ENCODE measurements at regions not wholly inside any gene's neighbourhood (a gene's known extent, or its start where the extent isn't known, plus 50 kb on each side); places are given as distances from the start of the nearest gene placed in this dataset.

- TF ChIP-seq, protein P1, sequence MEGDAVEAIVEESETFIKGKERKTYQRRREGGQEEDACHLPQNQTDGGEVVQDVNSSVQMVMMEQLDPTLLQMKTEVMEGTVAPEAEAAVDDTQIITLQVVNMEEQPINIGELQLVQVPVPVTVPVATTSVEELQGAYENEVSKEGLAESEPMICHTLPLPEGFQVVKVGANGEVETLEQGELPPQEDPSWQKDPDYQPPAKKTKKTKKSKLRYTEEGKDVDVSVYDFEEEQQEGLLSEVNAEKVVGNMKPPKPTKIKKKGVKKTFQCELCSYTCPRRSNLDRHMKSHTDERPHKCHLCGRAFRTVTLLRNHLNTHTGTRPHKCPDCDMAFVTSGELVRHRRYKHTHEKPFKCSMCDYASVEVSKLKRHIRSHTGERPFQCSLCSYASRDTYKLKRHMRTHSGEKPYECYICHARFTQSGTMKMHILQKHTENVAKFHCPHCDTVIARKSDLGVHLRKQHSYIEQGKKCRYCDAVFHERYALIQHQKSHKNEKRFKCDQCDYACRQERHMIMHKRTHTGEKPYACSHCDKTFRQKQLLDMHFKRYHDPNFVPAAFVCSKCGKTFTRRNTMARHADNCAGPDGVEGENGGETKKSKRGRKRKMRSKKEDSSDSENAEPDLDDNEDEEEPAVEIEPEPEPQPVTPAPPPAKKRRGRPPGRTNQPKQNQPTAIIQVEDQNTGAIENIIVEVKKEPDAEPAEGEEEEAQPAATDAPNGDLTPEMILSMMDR (IDR thresholded peaks at IDR 0.05): no peak
- TF ChIP-seq POLR2A (IDR thresholded peaks at IDR 0.05) (no peak), EP300 (IDR thresholded peaks at IDR 0.05) (no peak)
These were observed 578.8 kb upstream of the AUTS2 start for GRCh38 chr7:69019437-69019836.

Measured in ovary (tissue), 3 donors.